WTC11 (cell line): ENCODE measurements at regions not wholly inside any gene's neighbourhood (a gene's known extent, or its start where the extent isn't known, plus 50 kb on each side); places are given as distances from the start of the nearest gene placed in this dataset.

ENCODE experiments used
- CBFB ChIP-seq: sonication (generic); formaldehyde crosslinking; IDR thresholded peaks from 2 replicates; pipeline ENCODE4 v1.8.1; 2022; ENCODE audit warnings: mild to moderate bottlenecking, low read depth, missing genetic modification reagents
- CREB1 ChIP-seq: sonication (generic); formaldehyde crosslinking; IDR thresholded peaks from 2 replicates; pipeline ENCODE4 v1.8.0; 2023; ENCODE audit warnings: mild to moderate bottlenecking, missing genetic modification reagents
- CREM ChIP-seq: sonication (generic); formaldehyde crosslinking; IDR thresholded peaks from 2 replicates; pipeline ENCODE4 v1.8.1; 2022; ENCODE audit warnings: mild to moderate bottlenecking, missing genetic modification reagents, moderate library complexity
- ELF4 ChIP-seq: sonication (generic); formaldehyde crosslinking; IDR thresholded peaks from 2 replicates; pipeline ENCODE4 v1.8.1; 2022; ENCODE audit warnings: low read depth, mild to moderate bottlenecking, moderate library complexity, missing genetic modification reagents
- ETV6 ChIP-seq: sonication (generic); formaldehyde crosslinking; IDR thresholded peaks from 2 replicates; pipeline ENCODE4 v1.8.1; 2022; ENCODE audit warnings: mild to moderate bottlenecking, missing genetic modification reagents
- FOXJ3 ChIP-seq: sonication (generic); formaldehyde crosslinking; IDR thresholded peaks from 2 replicates; pipeline ENCODE4 v1.9.0; 2021; ENCODE audit warnings: missing genetic modification reagents, mild to moderate bottlenecking, borderline replicate concordance
- FOXP1 ChIP-seq: sonication (generic); formaldehyde crosslinking; IDR thresholded peaks from 2 replicates; pipeline ENCODE4 v1.8.0; 2022; ENCODE audit warnings: missing genetic modification reagents, mild to moderate bottlenecking, moderate library complexity, borderline replicate concordance
- GABPB1 ChIP-seq: sonication (generic); formaldehyde crosslinking; IDR thresholded peaks from 2 replicates; pipeline ENCODE4 v1.8.1; 2023; ENCODE audit warnings: mild to moderate bottlenecking, missing genetic modification reagents
- GTF2I ChIP-seq: fragments of 250-450 bp; sonication (Bioruptor Pico); conservative IDR thresholded peaks from 2 replicates; pipeline ENCODE4 v1.4.0; 2021; ENCODE audit warnings: mild to moderate bottlenecking
- IRF2 ChIP-seq: sonication (generic); formaldehyde crosslinking; IDR thresholded peaks from 2 replicates; pipeline ENCODE4 v1.8.0; 2022; ENCODE audit warnings: low read depth, missing genetic modification reagents, borderline replicate concordance
- JUN ChIP-seq: sonication (generic); formaldehyde crosslinking; IDR thresholded peaks from 2 replicates; pipeline ENCODE4 v1.8.0; 2023; ENCODE audit warnings: mild to moderate bottlenecking, missing genetic modification reagents
- KAT7 ChIP-seq: sonication (generic); formaldehyde crosslinking; IDR thresholded peaks from 2 replicates; pipeline ENCODE4 v1.8.1; 2023; ENCODE audit warnings: missing genetic modification reagents, mild to moderate bottlenecking, borderline replicate concordance
- MYBL2 ChIP-seq: sonication (generic); formaldehyde crosslinking; IDR thresholded peaks from 2 replicates; pipeline ENCODE4 v1.8.1; 2023; ENCODE audit warnings: mild to moderate bottlenecking, moderate library complexity, missing genetic modification reagents
- NR2C2 ChIP-seq: sonication (generic); formaldehyde crosslinking; IDR thresholded peaks from 2 replicates; pipeline ENCODE4 v1.8.0; 2022; ENCODE audit warnings: mild to moderate bottlenecking, missing genetic modification reagents
- RORB ChIP-seq: fragments of 250-450 bp; sonication (Bioruptor Pico); IDR thresholded peaks from 2 replicates; pipeline ENCODE4 v1.9.0; 2021; ENCODE audit warnings: mild to moderate bottlenecking
- SOX15 ChIP-seq: fragments of 250-450 bp; sonication (Bioruptor Pico); IDR thresholded peaks from 2 replicates; pipeline ENCODE4 v1.9.0; 2021; ENCODE audit warnings: mild to moderate bottlenecking
- ZNF121 ChIP-seq: sonication (generic); formaldehyde crosslinking; IDR thresholded peaks from 2 replicates; pipeline ENCODE4 v1.8.0; 2023; ENCODE audit warnings: missing genetic modification reagents
- ZNF138 ChIP-seq: sonication (generic); formaldehyde crosslinking; conservative IDR thresholded peaks from 2 replicates; pipeline ENCODE4 v1.8.1; 2022; ENCODE audit warnings: mild to moderate bottlenecking, moderate library complexity, missing genetic modification reagents
- ZNF263 ChIP-seq: sonication (generic); formaldehyde crosslinking; IDR thresholded peaks from 2 replicates; pipeline ENCODE4 v1.8.1; 2022; ENCODE audit warnings: low read depth, mild to moderate bottlenecking, moderate library complexity, missing genetic modification reagents
- ZNF671 ChIP-seq: fragments of 250-450 bp; sonication (Bioruptor Pico); IDR thresholded peaks from 2 replicates; pipeline ENCODE4 v1.8.0; 2021; ENCODE audit warnings: mild to moderate bottlenecking
- TF ChIP-seq, protein P1 (sequence below): fragments of 250-450 bp; sonication (Bioruptor Pico); IDR thresholded peaks from 2 replicates; pipeline ENCODE4 v1.9.0; 2021; ENCODE audit warnings: moderate library complexity, mild to moderate bottlenecking, inconsistent platforms, borderline replicate concordance
- TF ChIP-seq, protein P2 (sequence below): fragments of 250-450 bp; sonication (Bioruptor Pico); IDR thresholded peaks from 2 replicates; pipeline ENCODE4 v1.9.0; 2021; ENCODE audit warnings: mild to moderate bottlenecking
- TF ChIP-seq, protein P3 (sequence below): sonication (generic); formaldehyde crosslinking; IDR thresholded peaks from 2 replicates; pipeline ENCODE4 v1.8.1; 2022; ENCODE audit warnings: low read depth, missing genetic modification reagents, borderline replicate concordance
- TF ChIP-seq, protein P4 (sequence below): sonication (generic); formaldehyde crosslinking; IDR thresholded peaks from 2 replicates; pipeline ENCODE4 v1.8.1; 2022; ENCODE audit warnings: mild to moderate bottlenecking, missing genetic modification reagents, moderate library complexity, borderline replicate concordance
- TF ChIP-seq, protein P5 (sequence below): sonication (generic); formaldehyde crosslinking; IDR thresholded peaks from 2 replicates; pipeline ENCODE4 v1.8.1; 2022; ENCODE audit warnings: missing genetic modification reagents, borderline replicate concordance
- TF ChIP-seq, protein P6 (sequence below): sonication (generic); formaldehyde crosslinking; IDR thresholded peaks from 2 replicates; pipeline ENCODE4 v1.8.0; 2022; ENCODE audit warnings: missing genetic modification reagents
- TF ChIP-seq, protein P7 (sequence below): sonication (generic); formaldehyde crosslinking; IDR thresholded peaks from 2 replicates; pipeline ENCODE4 v1.8.1; 2023; ENCODE audit warnings: mild to moderate bottlenecking, moderate library complexity, missing genetic modification reagents
- TF ChIP-seq, protein P8 (sequence below): sonication (generic); formaldehyde crosslinking; IDR thresholded peaks from 2 replicates; pipeline ENCODE4 v1.8.0; 2023; ENCODE audit warnings: missing genetic modification reagents
- TF ChIP-seq, protein P9 (sequence below): sonication (generic); formaldehyde crosslinking; conservative IDR thresholded peaks from 2 replicates; pipeline ENCODE4 v1.8.1; 2022; ENCODE audit warnings: mild to moderate bottlenecking, missing genetic modification reagents

DNA sequence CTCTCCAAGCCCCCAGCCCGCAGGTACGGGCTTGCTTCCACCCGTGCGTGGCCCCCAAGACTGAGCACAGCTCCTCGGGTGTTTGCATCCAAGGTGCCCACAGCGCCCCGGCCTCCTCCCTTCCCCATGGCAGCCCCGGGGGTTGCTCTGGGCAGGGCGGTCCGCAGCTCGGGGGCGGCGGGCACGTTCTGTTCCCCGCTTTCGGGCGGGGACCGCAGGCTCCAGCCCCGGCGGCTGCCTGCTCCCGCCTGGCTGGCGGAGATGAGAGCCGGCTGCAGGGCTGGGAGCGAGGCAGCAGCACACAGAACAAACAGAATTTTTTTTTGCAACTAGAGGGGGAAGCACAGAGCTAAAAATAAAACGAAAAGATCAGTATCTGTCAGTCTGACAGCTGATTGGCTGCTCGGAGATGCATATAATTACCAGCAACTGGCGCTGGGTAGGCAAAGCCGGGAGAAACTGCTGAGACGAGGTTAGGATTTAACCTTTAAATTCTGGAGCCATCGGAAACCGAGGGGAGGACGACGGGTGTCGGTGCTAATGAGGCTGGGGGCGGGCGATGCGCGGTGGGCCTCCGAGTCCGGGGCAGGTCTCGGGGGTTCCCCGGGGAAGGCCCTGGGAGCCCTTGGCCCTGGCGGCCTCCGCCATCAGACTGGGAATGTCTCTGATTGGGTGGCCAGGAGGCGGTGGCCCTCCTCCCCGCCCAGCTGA is 142.7 kb upstream of the IER5L start (continued):
- TF ChIP-seq, protein P1, sequence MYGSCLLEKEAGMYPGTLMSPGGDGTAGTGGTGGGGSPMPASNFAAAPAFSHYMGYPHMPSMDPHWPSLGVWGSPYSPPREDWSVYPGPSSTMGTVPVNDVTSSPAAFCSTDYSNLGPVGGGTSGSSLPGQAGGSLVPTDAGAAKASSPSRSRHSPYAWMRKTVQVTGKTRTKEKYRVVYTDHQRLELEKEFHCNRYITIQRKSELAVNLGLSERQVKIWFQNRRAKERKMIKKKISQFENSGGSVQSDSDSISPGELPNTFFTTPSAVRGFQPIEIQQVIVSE (CRISPR knock-in tag): no peak
- TF ChIP-seq RORB (CRISPR knock-in tag) (no peak), FOXP1 (CRISPR knock-in tag) (0 out of 2 replicates have a peak, but pooled peaks have one; percentile 19), IRF2 (CRISPR knock-in tag) (no peak), ZNF138 (CRISPR knock-in tag) (no peak), JUN (no peak), CREB1 (CRISPR knock-in tag) (no peak), ETV6 (no peak), GTF2I (no peak), ZNF671 (no peak), CREM (no peak), MYBL2 (CRISPR knock-in tag) (0 out of 2 replicates have a peak, but pooled peaks have one; percentile 26), SOX15 (CRISPR knock-in tag) (no peak), ZNF263 (CRISPR knock-in tag) (no peak), CBFB (CRISPR knock-in tag) (no peak), KAT7 (CRISPR knock-in tag) (no peak), FOXJ3 (no peak), ZNF121 (CRISPR knock-in tag) (no peak), GABPB1 (CRISPR knock-in tag) (no peak), NR2C2 (no peak), ELF4 (CRISPR knock-in tag) (no peak)
- TF ChIP-seq, protein P2, sequence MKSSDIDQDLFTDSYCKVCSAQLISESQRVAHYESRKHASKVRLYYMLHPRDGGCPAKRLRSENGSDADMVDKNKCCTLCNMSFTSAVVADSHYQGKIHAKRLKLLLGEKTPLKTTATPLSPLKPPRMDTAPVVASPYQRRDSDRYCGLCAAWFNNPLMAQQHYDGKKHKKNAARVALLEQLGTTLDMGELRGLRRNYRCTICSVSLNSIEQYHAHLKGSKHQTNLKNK (CRISPR knock-in tag): no peak
- TF ChIP-seq, protein P3, sequence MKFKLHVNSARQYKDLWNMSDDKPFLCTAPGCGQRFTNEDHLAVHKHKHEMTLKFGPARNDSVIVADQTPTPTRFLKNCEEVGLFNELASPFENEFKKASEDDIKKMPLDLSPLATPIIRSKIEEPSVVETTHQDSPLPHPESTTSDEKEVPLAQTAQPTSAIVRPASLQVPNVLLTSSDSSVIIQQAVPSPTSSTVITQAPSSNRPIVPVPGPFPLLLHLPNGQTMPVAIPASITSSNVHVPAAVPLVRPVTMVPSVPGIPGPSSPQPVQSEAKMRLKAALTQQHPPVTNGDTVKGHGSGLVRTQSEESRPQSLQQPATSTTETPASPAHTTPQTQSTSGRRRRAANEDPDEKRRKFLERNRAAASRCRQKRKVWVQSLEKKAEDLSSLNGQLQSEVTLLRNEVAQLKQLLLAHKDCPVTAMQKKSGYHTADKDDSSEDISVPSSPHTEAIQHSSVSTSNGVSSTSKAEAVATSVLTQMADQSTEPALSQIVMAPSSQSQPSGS (CRISPR knock-in tag): no peak
- TF ChIP-seq, protein P4, sequence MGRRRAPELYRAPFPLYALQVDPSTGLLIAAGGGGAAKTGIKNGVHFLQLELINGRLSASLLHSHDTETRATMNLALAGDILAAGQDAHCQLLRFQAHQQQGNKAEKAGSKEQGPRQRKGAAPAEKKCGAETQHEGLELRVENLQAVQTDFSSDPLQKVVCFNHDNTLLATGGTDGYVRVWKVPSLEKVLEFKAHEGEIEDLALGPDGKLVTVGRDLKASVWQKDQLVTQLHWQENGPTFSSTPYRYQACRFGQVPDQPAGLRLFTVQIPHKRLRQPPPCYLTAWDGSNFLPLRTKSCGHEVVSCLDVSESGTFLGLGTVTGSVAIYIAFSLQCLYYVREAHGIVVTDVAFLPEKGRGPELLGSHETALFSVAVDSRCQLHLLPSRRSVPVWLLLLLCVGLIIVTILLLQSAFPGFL (CRISPR knock-in tag): no peak
- TF ChIP-seq, protein P5, sequence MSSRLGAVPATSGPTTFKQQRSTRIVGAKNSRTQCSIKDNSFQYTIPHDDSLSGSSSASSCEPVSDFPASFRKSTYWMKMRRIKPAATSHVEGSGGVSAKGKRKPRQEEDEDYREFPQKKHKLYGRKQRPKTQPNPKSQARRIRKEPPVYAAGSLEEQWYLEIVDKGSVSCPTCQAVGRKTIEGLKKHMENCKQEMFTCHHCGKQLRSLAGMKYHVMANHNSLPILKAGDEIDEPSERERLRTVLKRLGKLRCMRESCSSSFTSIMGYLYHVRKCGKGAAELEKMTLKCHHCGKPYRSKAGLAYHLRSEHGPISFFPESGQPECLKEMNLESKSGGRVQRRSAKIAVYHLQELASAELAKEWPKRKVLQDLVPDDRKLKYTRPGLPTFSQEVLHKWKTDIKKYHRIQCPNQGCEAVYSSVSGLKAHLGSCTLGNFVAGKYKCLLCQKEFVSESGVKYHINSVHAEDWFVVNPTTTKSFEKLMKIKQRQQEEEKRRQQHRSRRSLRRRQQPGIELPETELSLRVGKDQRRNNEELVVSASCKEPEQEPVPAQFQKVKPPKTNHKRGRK (CRISPR knock-in tag): no peak
- TF ChIP-seq, protein P6, sequence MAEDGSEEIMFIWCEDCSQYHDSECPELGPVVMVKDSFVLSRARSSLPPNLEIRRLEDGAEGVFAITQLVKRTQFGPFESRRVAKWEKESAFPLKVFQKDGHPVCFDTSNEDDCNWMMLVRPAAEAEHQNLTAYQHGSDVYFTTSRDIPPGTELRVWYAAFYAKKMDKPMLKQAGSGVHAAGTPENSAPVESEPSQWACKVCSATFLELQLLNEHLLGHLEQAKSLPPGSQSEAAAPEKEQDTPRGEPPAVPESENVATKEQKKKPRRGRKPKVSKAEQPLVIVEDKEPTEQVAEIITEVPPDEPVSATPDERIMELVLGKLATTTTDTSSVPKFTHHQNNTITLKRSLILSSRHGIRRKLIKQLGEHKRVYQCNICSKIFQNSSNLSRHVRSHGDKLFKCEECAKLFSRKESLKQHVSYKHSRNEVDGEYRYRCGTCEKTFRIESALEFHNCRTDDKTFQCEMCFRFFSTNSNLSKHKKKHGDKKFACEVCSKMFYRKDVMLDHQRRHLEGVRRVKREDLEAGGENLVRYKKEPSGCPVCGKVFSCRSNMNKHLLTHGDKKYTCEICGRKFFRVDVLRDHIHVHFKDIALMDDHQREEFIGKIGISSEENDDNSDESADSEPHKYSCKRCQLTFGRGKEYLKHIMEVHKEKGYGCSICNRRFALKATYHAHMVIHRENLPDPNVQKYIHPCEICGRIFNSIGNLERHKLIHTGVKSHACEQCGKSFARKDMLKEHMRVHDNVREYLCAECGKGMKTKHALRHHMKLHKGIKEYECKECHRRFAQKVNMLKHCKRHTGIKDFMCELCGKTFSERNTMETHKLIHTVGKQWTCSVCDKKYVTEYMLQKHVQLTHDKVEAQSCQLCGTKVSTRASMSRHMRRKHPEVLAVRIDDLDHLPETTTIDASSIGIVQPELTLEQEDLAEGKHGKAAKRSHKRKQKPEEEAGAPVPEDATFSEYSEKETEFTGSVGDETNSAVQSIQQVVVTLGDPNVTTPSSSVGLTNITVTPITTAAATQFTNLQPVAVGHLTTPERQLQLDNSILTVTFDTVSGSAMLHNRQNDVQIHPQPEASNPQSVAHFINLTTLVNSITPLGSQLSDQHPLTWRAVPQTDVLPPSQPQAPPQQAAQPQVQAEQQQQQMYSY (CRISPR knock-in tag): no peak
- TF ChIP-seq, protein P7, sequence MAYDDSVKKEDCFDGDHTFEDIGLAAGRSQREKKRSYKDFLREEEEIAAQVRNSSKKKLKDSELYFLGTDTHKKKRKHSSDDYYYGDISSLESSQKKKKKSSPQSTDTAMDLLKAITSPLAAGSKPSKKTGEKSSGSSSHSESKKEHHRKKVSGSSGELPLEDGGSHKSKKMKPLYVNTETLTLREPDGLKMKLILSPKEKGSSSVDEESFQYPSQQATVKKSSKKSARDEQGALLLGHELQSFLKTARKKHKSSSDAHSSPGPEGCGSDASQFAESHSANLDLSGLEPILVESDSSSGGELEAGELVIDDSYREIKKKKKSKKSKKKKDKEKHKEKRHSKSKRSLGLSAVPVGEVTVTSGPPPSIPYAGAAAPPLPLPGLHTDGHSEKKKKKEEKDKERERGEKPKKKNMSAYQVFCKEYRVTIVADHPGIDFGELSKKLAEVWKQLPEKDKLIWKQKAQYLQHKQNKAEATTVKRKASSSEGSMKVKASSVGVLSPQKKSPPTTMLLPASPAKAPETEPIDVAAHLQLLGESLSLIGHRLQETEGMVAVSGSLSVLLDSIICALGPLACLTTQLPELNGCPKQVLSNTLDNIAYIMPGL (CRISPR knock-in tag): 0 out of 2 replicates have a peak, but pooled peaks have one; percentile 33
- TF ChIP-seq, protein P8, sequence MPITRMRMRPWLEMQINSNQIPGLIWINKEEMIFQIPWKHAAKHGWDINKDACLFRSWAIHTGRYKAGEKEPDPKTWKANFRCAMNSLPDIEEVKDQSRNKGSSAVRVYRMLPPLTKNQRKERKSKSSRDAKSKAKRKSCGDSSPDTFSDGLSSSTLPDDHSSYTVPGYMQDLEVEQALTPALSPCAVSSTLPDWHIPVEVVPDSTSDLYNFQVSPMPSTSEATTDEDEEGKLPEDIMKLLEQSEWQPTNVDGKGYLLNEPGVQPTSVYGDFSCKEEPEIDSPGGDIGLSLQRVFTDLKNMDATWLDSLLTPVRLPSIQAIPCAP (CRISPR knock-in tag): no peak
- TF ChIP-seq, protein P9, sequence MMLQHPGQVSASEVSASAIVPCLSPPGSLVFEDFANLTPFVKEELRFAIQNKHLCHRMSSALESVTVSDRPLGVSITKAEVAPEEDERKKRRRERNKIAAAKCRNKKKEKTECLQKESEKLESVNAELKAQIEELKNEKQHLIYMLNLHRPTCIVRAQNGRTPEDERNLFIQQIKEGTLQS (CRISPR knock-in tag): no peak
